A673 (cell line): ENCODE measurements at regions not wholly inside any gene's neighbourhood (a gene's known extent, or its start where the extent isn't known, plus 50 kb on each side); places are given as distances from the start of the nearest gene placed in this dataset.

Experiments used
- CTCF ChIP-seq: fragments of 300-800, 200-600 bp; sonication (generic); conservative IDR thresholded peaks from 2 replicates; pipeline ENCODE4 v1.5.1; 2017; ENCODE audit warnings: low read depth, mild to moderate bottlenecking, antibody characterized with exemption, low read length, moderate library complexity, mixed read lengths
- EZH2 ChIP-seq: fragments of 200-600 bp; sonication (generic); IDR thresholded peaks from 2 replicates; pipeline ENCODE4 v1.6.1; 2017; ENCODE audit warnings: borderline replicate concordance, low read depth, mild to moderate bottlenecking, mixed read lengths, antibody characterized with exemption, low read length; ENCODE audit not compliant: poor library complexity, severe bottlenecking

- TF ChIP-seq CTCF: no peak
- TF ChIP-seq EZH2: no peak
Measured at GRCh38 chr5:155514105-155514563, 500.6 kb downstream of the KIF4B start.
